GM12891 (cell line): ENCODE measurements at regions not wholly inside any gene's neighbourhood (a gene's known extent, or its start where the extent isn't known, plus 50 kb on each side); places are given as distances from the start of the nearest gene placed in this dataset.

Source experiments
- DNase-seq: peaks from one replicate; pipeline ENCODE4 v3.0.0; 2011; ENCODE audit warnings: low spot score; ENCODE audit not compliant: insufficient read length
- FAIRE-seq: peaks from 2 replicates; lab custom pipeline; 2011; peaks lifted over from hg19 to GRCh38; lab: Jason Lieb, UNC
- PAX5 ChIP-seq: IDR thresholded peaks from 2 replicates; pipeline ENCODE4 v1.6.1; 2011; ENCODE audit warnings: low read length, moderate library complexity, mild to moderate bottlenecking; ENCODE audit not compliant: insufficient read depth, severe bottlenecking
- POLR2A ChIP-seq: IDR thresholded peaks from 2 replicates; pipeline ENCODE4 v1.6.1; 2011; ENCODE audit warnings: low read depth, low read length, control low read depth
- POLR2AphosphoS5 ChIP-seq: IDR thresholded peaks from 2 replicates; pipeline ENCODE4 v1.6.1; 2011; ENCODE audit warnings: low read depth, low read length, control low read depth
- POU2F2 ChIP-seq: IDR thresholded peaks from 2 replicates; pipeline ENCODE4 v1.6.1; 2011; ENCODE audit warnings: low read depth, mild to moderate bottlenecking, control low read depth, low read length, moderate library complexity
- SPI1 ChIP-seq: IDR thresholded peaks from 2 replicates; pipeline ENCODE4 v1.6.1; 2011; ENCODE audit warnings: low read depth, low read length, control low read depth
- TAF1 ChIP-seq: IDR thresholded peaks from 2 replicates; pipeline ENCODE4 v1.6.1; 2011; ENCODE audit warnings: low read depth, low read length, control low read depth

GRCh38 chr12:105725054-105725453 lies 394.6 kb downstream of the C12orf75 start:
- no peak for TF ChIP-seq POLR2A
- TF ChIP-seq TAF1 = no peak
- no peak for TF ChIP-seq SPI1
- TF ChIP-seq POU2F2 = no peak
- TF ChIP-seq PAX5 = no peak
- no peak for TF ChIP-seq POLR2AphosphoS5
- FAIRE-seq = no peak

GRCh38 chr12:105729181-105729771 lies 398.8 kb downstream of the C12orf75 start:
- DNase-seq = no peak
- no peak for FAIRE-seq
- no peak for TF ChIP-seq PAX5

More at GRCh38 chr12:105725054-105725453, 394.6 kb downstream of the C12orf75 start:
- DNase-seq = no peak

GRCh38 chr12:105729926-105730325 lies 399.4 kb downstream of the C12orf75 start:
- no peak for FAIRE-seq
- TF ChIP-seq TAF1 (no peak), POLR2A (no peak), PAX5 (no peak), POLR2AphosphoS5 (no peak), SPI1 (no peak), POU2F2 (no peak)
- DNase-seq = no peak

DNA sequence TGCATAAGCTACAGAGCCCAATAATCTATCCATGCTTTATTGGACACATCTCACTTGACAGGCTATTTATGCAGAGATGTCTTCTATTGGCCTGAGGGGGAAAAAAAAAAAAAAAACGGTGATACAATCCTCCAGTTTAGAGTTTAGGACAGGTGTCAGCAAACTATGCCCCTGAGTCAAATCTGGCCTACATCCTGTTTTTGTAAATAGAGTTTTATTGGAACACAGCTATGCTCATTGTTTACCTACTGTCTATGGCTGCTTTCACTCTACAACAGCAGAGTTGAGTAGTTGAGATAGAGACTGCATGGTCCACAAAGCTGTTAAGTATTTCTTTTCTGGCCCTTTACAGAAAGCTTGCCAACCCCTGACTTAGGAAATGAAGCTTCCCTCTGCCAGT lies 403.1 kb downstream of the C12orf75 start:
- TF ChIP-seq PAX5 (no peak), POLR2A (no peak), POLR2AphosphoS5 (no peak), SPI1 (no peak), TAF1 (no peak), POU2F2 (no peak)
- FAIRE-seq (no peak), DNase-seq (no peak)

GRCh38 chr12:105736498-105736897 lies 402.3 kb downstream of the NUAK1 start:
- FAIRE-seq = no peak
- DNase-seq = no peak

GRCh38 chr12:105738051-105738450 lies 400.7 kb downstream of the NUAK1 start:
- no peak for FAIRE-seq
- no peak for TF ChIP-seq POU2F2
- TF ChIP-seq PAX5 = no peak
- TF ChIP-seq SPI1 = no peak
- no peak for TF ChIP-seq TAF1
- TF ChIP-seq POLR2AphosphoS5 = no peak
- no peak for TF ChIP-seq POLR2A
- DNase-seq = no peak

More at GRCh38 chr12:105736498-105736897, 402.3 kb downstream of the NUAK1 start:
- no peak for TF ChIP-seq POLR2A

- TF ChIP-seq PAX5 (no peak), POLR2A (no peak), POU2F2 (no peak), SPI1 (no peak), POLR2AphosphoS5 (no peak), TAF1 (no peak)
- DNase-seq (no peak), FAIRE-seq (no peak)
These were observed 398.4 kb downstream of the NUAK1 start for GRCh38 chr12:105740369-105740768.

DNA sequence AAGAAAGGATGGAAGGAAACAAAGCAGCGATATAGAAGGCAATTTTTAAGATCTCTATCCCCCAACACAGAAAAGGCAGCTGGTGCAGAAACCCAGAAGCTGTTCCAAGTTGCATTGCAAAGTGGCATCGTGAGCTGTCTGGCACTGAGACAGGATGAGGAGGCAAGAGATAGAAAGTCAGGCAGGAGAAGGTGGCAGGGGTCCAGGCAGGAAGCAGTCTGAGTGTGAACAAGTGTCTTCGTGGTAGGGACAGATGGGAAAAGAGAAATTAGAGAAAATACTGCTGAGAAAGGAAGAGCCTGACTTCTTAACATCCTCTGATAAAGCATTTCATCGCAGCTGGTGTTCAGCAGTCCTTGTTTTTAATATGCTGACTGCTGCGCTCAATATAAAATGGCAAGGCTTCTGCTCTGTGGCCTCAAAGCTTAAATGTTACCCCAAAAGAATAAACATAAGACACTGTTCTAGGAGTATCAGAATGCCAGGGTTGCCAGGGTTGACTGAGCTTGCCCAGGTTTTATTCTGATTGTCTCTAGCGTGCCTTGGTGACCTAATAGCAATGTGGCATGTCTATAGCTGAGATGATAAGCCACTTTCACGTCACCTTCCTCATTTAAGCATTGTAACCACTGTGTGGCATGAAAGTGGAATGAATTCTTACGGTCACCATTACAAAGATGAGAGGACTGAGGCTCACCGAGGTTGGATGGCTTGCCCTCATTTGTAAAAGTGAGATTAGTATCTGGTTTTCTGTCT lies 397.6 kb downstream of the NUAK1 start:
- no peak for TF ChIP-seq SPI1
- no peak for TF ChIP-seq TAF1
- no peak for TF ChIP-seq POU2F2
- no peak for TF ChIP-seq POLR2A
- no peak for TF ChIP-seq POLR2AphosphoS5
- no peak for TF ChIP-seq PAX5
- DNase-seq = no peak

DNA sequence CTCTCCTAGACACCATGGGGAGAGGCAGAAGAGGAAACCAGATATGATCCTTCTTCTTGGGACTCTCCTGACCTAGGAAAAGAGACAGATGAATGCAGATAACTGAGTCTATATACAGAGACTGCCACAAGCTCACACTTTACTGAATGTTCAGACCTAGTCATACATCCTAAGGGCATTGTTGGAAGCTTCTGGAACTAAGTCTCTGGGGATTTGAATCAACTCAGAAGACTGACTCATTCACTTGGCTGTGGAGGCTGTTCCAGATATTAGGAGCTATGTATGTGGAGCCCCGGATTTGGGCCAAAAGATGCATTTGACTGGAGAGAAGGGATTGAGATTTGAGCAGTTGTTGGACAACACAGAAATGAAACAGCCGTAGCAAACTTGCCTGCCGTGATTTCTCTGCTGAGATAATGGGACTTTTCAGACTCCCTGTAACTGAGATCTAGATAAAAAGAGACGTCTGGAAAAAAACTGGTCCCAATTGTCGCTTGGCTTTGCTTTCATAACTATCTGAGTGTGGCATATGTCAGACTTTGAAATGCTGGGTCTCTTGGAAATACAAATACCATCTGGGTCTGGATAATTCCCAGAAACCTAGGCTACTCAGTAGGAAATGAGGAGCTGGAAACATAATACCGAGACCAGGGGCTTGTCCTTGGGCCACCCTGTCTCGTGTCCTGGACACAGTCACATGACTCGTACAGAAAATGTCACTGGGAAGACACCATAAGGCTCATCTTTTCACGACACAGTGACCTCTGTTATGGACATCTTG lies 396.8 kb downstream of the NUAK1 start:
- no peak for FAIRE-seq
- no peak for DNase-seq
- TF ChIP-seq PAX5 (no peak), TAF1 (no peak), POLR2A (no peak), POU2F2 (no peak), POLR2AphosphoS5 (no peak), SPI1 (no peak)

More for the DNA sequence above, 397.6 kb downstream of the NUAK1 start:
- no peak for FAIRE-seq

DNA sequence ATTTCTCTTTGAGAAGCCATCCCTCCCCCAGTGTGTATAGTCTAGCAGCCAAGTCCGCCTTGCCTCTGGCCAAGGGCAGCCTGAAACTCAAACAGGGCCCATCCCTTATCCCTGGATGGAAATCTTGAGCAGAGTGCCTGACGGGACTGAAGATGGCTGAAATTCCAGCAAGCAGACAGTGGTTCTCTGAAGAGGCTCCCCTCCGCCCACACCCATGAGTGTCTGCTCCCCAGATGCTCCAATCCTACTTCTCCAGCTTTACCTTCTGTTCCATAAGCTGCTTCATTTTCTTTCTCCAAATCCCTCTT lies 396.2 kb downstream of the NUAK1 start:
- no peak for DNase-seq
- FAIRE-seq = no peak
- no peak for TF ChIP-seq PAX5
- no peak for TF ChIP-seq TAF1
- TF ChIP-seq SPI1 = no peak
- TF ChIP-seq POLR2A = no peak
- TF ChIP-seq POU2F2 = no peak
- no peak for TF ChIP-seq POLR2AphosphoS5
